Glutamatergic neuron (in vitro differentiated cells): ENCODE measurements at regions not wholly inside any gene's neighbourhood (a gene's known extent, or its start where the extent isn't known, plus 50 kb on each side); places are given as distances from the start of the nearest gene placed in this dataset.

Experiments used
- DNase-seq: peaks from one replicate; pipeline ENCODE4 v3.0.0; 2022
- H3K27ac Mint-ChIP-seq: one replicate; pipeline ENCODE4 v1.8.0; 2020; ENCODE audit warnings: mild to moderate bottlenecking, mixed read lengths, inconsistent platforms; ENCODE audit not compliant: unreplicated experiment
- H3K27me3 Mint-ChIP-seq: one replicate; pipeline ENCODE4 v1.8.0; 2020; ENCODE audit warnings: mild to moderate bottlenecking, moderate library complexity, mixed read lengths, inconsistent platforms; ENCODE audit not compliant: unreplicated experiment
- H3K36me3 Mint-ChIP-seq: one replicate; pipeline ENCODE4 v1.8.0; 2020; ENCODE audit warnings: mild to moderate bottlenecking, mixed read lengths, inconsistent platforms; ENCODE audit not compliant: unreplicated experiment
- H3K4me1 Mint-ChIP-seq: one replicate; pipeline ENCODE4 v1.8.0; 2020; ENCODE audit warnings: mild to moderate bottlenecking, low read depth, mixed read lengths, inconsistent platforms; ENCODE audit not compliant: unreplicated experiment
- H3K4me3 Mint-ChIP-seq: one replicate; pipeline ENCODE4 v1.8.0; 2020; ENCODE audit warnings: mild to moderate bottlenecking, mixed read lengths, inconsistent platforms; ENCODE audit not compliant: unreplicated experiment
- H3K9me3 Mint-ChIP-seq: one replicate; pipeline ENCODE4 v1.8.0; 2020; ENCODE audit warnings: mild to moderate bottlenecking, moderate library complexity, mixed read lengths, inconsistent platforms; ENCODE audit not compliant: unreplicated experiment
- CTCF ChIP-seq: fragments of 200-600 bp; sonication (generic); IDR thresholded peaks from one replicate; pipeline ENCODE4 v1.5.0; 2021; ENCODE audit not compliant: partially characterized antibody, unreplicated experiment

- no peak for DNase-seq
- Mint-ChIP-seq H3K27me3 (peaks cover 6% of the 10 kb centered on the region), H3K4me3 (no peak overlapping the region), H3K4me1 (no peaks in the 10 kb centered on the region), H3K9me3 (peaks cover 1% of the 10 kb centered on the region), H3K27ac (no peak overlapping the region), H3K36me3 (no peaks in the 10 kb centered on the region)
- no peak for TF ChIP-seq CTCF
Measured at GRCh38 chr15:101559952-101560351, 70.4 kb upstream of the PCSK6 start.

- no peak overlapping the region for H3K4me3 Mint-ChIP-seq
- no peaks in the 10 kb centered on the region for H3K4me1 Mint-ChIP-seq
- DNase-seq: no peak
- TF ChIP-seq CTCF: no peak
- H3K27ac Mint-ChIP-seq: no peak overlapping the region
- H3K27me3 Mint-ChIP-seq: peaks cover 8% of the 10 kb centered on the region
- no peaks in the 10 kb centered on the region for H3K9me3 Mint-ChIP-seq
- no peaks in the 10 kb centered on the region for H3K36me3 Mint-ChIP-seq
Measured at GRCh38 chr15:101558221-101558941, 68.9 kb upstream of the PCSK6 start.

DNA sequence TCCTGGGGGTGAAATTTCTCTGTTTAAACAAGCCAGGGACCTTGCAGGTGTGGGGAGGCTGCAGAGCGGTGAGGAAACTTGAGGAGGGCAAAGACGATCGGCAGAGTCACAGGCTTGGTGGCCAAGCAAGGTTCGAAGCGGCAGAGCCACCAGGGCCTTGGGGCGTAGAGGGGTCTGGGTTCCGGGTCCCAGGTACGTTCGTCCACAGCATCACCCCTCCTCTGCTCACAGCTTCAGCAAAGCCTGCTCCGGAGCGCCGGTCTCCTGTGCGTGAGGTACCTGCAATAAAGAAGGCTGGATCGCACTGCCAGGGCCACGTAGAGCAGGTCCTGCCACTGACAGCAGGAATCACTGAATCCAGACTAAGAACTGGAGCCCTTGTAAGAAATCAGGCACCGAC is 66.8 kb upstream of the PCSK6 start:
- Mint-ChIP-seq H3K4me3 (no peak overlapping the region), H3K27me3 (peaks cover 7% of the 10 kb centered on the region), H3K27ac (no peak overlapping the region), H3K4me1 (no peaks in the 10 kb centered on the region), H3K9me3 (peaks cover 2% of the 10 kb centered on the region), H3K36me3 (no peaks in the 10 kb centered on the region)
- no peak for DNase-seq
- no peak for TF ChIP-seq CTCF

DNA sequence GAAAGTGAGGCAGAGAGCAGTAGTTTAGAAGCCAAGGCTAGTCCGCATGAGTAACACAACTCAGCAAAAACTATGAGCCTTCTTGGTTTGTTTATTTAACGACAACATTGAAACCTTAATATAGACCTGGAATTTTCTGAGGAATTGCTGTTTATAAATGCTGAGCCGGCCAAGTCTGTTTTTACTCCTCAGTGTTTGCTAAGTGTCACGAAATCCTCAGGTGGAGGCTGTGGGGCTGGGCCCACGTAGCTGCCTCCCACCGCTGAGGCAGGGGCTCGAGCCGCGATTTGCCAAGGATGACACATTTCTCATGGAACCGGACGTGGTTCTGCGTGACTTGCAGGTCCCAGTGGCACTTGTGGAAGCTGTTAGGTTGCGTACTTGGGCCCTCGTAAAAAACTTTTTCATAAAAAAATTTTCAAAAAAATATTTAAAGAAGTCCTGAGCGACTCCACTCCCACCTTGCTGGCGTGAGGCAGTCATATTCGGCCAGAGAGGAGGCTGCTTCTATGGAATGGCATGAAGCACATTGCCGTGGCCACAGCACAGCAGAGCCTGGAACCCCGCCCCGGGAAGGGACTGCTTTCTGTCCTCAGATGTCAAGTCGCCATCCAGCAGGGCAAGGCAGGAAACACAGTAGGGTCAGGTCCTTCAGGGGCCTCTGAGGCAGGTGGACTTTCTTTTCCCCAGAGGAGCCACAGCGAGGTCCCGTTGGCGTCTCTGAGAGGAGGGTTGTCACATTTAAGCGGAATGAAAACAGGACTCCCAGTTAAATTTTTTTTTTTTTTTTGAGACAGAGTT is 64.8 kb upstream of the PCSK6 start:
- DNase-seq: no peak
- Mint-ChIP-seq H3K27ac (no peak overlapping the region), H3K36me3 (no peaks in the 10 kb centered on the region), H3K9me3 (peaks cover 2% of the 10 kb centered on the region), H3K4me3 (no peak overlapping the region), H3K4me1 (no peaks in the 10 kb centered on the region), H3K27me3 (peaks cover 3% of the 10 kb centered on the region)
- no peak for TF ChIP-seq CTCF
